Testis (tissue), 2 donors: ENCODE measurements at regions not wholly inside any gene's neighbourhood (a gene's known extent, or its start where the extent isn't known, plus 50 kb on each side); places are given as distances from the start of the nearest gene placed in this dataset.

Source experiments
- CTCF ChIP-seq, 3 experiments: fragments of 450-650 bp in 2 of 3; fragments of 200-600 bp in 1 of 3; sonication (generic) in 1 of 3; IDR thresholded peaks; one replicate each; pipeline ENCODE4 v1.5.1; 2016 to 2019; ENCODE audit warnings: antibody characterized with exemption in 3 of 3, mild to moderate bottlenecking in 2 of 3, moderate library complexity in 1 of 3
- POLR2A ChIP-seq: fragments of 450-650 bp; IDR thresholded peaks from one replicate; pipeline ENCODE4 v1.6.1; 2017; ENCODE audit warnings: antibody characterized with exemption, mild to moderate bottlenecking, moderate library complexity

GRCh38 chr3:166498446-166498845 lies 661.2 kb upstream of the BCHE start:
- TF ChIP-seq POLR2A, result no peak
- TF ChIP-seq CTCF (IDR thresholded peaks at IDR 0.05), result no peak
